DMS79 treated with DMSO at 0.1 percent for 48 hours (cell line): ENCODE measurements at regions not wholly inside any gene's neighbourhood (a gene's known extent, or its start where the extent isn't known, plus 50 kb on each side); places are given as distances from the start of the nearest gene placed in this dataset.
A peak's percentile ranks its signal among the peaks of the same experiment; 100 is the strongest.

Experiments used
- DNase-seq: peaks from one replicate; lab custom pipeline; 2025; lab: John Stamatoyannopoulos, UW

- no peak for DNase-seq
Measured at GRCh38 chr12:91577586-91578539, 395.2 kb upstream of the DCN start.

- no peak for DNase-seq
Measured at GRCh38 chr12:91576432-91576831, 393.8 kb upstream of the DCN start.

- no peak for DNase-seq
Measured at GRCh38 chr12:91575630-91576029, 393.0 kb upstream of the DCN start.

DNA sequence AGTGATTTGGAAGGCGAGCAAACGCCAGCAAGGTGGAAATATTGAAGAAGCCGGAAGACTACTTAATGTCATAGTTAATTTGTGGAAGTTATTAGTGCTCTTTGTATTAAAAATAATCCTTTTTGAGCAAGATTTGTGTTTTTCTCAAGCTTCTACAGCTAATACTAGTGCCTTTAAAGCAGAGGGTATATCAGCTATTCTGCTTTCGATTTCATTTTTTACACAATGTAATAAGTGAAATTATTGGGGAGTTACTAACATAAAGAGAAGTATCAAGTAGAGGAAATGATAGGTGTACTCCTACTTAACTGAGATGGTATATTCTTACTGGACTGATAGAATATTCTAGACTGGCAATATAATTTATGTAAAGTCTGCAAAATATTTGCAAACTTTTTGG, 392.4 kb upstream of the DCN start:
- DNase-seq = no peak

GRCh38 chr12:91574391-91574790, 391.8 kb upstream of the DCN start:
- no peak for DNase-seq

- no peak for DNase-seq
Measured at GRCh38 chr12:91572869-91573268, 390.3 kb upstream of the DCN start.

GRCh38 chr12:91567100-91567485, 384.5 kb upstream of the DCN start:
- no peak for DNase-seq

DNA sequence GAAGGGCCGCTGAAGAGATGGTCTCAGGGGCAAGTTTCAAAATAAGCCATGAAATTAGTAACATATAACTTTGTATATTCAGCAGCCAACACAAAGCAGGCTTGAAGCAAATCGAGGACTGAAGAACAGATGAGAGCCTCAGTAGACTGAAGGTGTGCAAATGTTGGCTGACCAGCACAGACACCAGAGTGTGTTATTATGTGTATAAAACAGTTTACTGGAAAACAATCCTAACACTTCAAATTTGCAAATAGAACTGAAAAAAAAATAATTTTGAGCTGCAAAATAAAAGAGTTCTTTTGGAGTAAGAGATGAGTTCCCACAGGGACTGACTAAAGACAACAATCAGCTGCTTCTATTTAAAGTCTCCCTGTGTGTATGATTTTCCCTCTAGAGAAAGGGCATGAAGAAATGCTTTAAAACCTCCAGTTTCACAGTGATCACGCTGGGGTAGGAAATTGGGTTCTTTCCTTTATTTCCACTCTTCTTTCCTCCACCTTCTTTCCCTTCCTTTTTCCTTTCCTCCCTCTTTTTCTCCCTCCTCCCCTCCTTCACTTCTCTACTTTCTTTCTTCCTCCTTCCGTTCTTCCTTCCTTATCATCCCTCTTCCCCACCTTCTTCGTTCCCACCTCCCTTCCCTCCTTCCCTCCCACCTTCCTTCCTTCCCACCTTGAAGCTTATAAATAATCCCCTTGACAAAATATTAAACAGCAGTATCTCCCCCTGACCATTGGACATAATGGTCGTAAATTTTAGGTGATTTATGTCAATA, 383.9 kb upstream of the DCN start:
- no peak for DNase-seq

DNA sequence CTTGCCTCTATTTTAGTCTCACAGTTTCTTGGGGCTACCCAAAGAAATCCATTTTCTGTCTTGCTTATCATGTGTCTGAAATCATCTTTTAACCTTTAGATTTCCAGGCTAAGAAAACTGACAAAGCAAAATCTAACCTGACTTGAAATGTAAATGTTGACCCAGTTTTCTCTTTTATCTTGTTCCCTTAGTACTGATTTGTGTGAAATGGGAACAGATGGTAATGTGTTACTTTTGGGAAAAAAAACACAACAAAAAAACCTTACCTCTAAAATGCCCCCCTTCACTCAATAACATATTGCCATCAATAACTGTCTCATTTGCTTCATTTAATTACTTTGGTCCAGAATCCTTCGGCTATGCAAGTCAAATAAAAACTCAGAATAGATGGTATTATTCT, 383.2 kb upstream of the DCN start:
- no peak for DNase-seq

GRCh38 chr12:91565246-91565645, 382.6 kb upstream of the DCN start:
- no peak for DNase-seq

DNA sequence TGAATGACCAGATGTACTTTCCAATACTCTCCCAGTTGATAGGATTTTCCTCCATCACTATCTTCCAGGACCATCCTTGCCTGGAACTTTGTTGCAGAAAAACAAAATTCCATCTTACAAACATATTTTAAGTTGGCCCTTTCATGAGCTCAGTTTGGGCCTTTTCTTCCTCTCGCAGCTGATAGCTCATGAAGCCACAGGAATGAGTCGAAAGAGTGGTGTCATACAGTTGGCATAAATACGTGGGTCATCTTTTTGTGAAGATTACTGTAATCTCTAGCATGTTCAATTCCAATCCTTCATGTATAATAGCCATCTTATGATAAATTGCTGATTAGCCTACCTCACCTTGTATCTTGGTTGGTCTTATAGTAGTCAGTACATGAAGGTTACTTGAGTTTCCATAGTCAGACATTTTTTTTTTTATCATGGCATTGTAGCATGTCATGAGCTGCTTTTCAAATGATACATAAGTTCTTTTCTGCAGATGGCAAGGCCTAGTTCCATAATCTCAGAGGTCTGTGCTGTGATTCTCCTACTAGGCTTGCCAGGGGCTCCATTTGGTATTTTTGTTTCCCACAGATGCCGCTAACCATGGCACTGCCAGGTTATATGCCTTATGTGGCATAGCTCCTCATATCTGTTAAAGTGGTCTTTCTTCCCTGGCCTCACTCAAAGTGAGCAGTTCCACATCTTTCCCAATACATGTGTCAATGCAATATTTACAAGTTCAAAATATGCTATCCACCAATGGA, 380.6 kb upstream of the DCN start:
- DNase-seq = no peak

DNA sequence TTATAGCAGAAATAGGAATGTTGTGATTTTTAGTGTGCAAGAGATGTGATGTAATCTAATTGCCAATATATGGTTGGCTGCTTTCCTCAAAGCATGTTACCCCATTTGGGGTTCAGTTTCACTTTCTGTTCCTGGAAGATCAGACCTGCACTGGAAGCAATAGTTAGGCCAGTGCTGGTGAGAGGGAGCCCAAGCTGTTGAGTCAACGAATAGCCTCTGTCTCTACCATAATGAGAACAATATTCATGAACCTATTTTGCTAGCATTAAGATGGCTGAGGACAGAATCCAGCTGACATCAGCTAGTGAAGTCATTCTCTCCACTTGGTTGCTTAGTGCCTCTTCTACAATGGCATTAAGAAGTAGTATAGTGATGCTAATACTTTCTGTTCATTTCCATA, 379.9 kb upstream of the DCN start:
- DNase-seq = no peak

DNA sequence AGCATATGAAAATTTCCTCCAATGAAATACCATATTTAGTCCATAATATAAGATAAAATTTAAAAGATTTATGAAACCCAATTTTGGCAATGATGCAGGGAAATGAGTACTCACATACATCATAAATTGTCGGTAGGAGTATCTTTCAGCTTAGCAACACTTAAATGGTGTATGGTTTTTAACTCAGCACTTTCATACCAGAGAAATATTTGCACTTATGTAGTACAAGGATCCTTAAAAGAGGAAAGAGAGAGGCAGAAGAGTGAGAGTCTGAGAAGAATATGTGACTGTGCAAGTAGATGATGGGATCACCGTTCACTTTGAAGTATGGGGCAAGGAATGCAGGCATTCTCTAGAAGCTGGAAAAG, 379.3 kb upstream of the DCN start:
- no peak for DNase-seq

DNA sequence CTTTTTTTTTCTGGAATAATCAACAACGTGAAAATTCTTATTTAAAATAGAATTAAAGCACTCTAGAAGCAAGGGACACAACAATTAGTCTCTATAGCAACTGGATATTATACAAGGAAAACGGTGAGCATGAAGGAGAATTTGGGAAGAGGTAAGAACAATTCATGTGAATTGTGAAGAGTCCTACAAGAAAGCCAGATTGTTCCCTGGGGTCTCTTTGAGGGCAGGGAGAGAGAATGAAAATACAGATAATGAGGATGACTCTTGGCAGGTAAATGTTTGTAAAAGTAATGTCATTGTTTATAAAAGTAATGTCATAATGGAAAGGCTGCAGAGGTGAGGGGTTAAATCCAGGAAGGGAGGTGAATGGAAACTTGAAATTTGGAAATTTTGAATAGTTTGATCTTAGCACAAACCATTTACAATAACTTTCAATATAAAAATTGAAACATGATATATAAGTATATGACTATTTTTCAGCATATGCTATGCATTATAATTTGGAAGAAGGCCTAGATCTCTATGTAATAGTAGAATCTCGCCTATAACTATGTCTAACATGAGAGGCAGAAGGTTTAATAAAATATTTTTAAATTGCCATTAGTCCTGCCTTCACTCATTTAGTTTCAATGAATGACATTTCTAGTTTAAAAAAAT, 378.8 kb upstream of the DCN start:
- no peak for DNase-seq

DNA sequence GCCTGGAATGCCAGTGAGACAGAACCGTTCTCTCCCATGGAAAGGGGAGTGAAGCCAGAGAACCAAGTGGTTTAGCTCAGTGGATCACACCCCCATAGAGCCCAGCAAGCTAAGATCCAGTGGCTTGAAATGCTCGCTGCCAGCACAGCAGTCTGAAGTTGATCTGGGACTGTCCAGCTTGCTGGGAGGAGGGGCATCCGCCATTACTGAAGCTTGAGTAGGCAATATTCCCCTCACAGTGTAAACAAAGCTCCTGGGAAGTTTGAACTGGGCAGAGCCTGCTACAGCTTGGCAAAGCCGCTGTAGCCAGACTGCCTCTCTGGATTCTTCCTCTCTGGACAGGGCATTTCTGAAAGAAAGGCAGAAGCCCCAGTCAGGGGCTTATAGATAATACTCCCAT, 374.3 kb upstream of the DCN start:
- no peak for DNase-seq

DNA sequence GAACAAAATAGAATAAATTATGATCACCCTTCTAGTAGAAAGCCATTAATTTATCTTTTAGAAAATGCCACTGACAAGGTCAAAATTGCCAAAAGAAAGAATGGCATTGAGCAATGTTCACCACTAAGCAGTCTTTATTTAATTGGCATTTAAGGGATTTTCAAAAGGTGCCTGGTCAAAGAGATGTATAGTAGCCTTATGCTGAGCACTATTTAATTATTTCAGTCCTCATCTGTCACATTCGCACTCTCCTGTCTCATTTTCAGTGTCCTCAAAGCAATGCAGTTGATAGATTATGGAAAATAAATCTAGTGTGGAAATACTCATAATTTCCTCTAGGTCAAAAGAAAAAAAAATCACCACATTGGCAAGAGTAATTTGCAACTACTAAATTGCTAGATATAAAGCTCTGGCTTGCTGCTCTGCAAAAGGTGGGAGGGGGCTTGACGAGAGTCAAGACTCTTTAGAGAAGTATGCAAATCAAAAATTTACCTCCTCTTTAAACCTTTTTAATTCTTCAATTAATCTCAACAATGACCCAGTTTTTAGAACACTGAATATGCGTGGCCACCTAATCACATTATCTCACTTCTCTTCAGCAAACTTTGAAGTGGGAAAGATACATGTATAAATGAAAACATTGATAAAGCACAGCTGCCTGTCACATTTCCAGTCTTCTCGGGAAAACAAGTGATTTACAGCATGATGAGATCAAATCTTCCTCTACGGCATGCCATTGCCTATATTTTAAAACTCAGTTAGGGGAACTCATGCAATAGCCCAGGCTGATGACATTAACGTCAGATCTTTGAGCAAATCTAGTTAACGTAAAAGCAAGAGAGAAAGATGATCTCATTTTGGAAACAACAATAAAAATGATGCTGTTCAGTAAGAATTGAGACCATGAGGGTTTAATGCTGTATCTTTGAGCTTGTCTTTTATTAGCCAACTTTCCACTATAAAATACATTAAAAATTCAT, 373.1 kb upstream of the DCN start:
- DNase-seq = no peak

- DNase-seq = no peak
Measured at GRCh38 chr12:91551927-91552326, 369.3 kb upstream of the DCN start.

- no peak for DNase-seq
Measured at GRCh38 chr12:91551242-91551641, 368.6 kb upstream of the DCN start.

- DNase-seq = no peak
Measured at GRCh38 chr12:91542666-91543065, 360.0 kb upstream of the DCN start.

DNA sequence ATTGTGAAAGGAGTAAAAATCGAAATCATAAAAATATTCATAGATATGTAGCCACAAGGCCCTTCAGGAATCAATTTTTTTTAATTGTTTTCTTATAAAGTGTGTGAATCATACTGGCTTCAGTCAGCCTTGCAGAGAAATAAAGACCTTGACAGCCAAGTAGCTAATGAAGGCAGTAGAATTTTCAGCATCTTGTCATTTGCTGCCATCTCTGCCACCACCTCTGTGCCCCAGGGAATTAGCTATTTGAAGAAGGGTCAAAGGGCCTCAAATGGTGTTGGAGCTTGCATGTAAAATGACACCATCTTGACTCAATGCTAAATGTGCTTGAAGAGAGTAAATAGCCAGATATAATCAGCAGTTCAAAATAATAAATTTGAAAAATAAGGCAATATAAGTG, 359.4 kb upstream of the DCN start:
- DNase-seq = peak; percentile 14

DNA sequence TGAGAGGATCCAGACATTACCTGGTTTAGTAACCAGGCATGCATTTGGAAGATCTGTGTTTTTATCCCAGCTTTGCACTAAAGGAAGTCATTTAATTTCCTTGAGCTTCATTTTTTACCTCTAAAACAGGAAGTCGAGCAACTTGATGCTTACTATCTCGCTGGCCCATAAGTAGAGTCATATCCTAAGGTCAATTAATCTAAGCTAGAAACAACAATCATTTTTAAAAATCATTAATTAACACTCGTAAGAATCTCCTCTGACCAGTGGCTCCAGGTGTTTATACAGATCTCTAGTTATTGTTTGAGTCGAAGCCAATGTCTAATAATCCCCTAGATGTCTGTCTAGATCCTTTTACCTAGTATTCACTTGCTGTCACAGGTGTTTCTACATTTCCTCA, 355.8 kb upstream of the DCN start:
- DNase-seq = no peak
